Heart left ventricle (tissue), 13 donors: ENCODE measurements at regions not wholly inside any gene's neighbourhood (a gene's known extent, or its start where the extent isn't known, plus 50 kb on each side); places are given as distances from the start of the nearest gene placed in this dataset.

Experiments used
- CTCF ChIP-seq, 12 donors: fragments of 200-600 bp; sonication (generic) in 4 of 12; IDR thresholded peaks; one replicate each; pipeline versions ENCODE4 v1.5.0 to v1.8.0; 2018 to 2022; ENCODE audit warnings: antibody characterized with exemption in 12 of 12, mild to moderate bottlenecking in 5 of 12
- POLR2A ChIP-seq, 2 donors: fragments of 450-650 bp; IDR thresholded peaks; one replicate each; pipeline ENCODE4 v1.6.1; 2017; ENCODE audit warnings: antibody characterized with exemption in 2 of 2, mild to moderate bottlenecking in 2 of 2, moderate library complexity in 2 of 2
- donor health status: ischemic (EF 13 %, LVEDD 7.1; RV severe dilation, severe dysfunction).
- donor health status: DM: no; HTN: yes; CAD: no.
- donor health status: DM: no; HTN: no; CAD: no.
- donor health status: ischemic (EF 25% LVEDD 6.9; RV normal size, moderate dysfunction).
- donor health status: ischemic (EF 25% LVEDD 5.7; RV mildly dilated, moderate dysfunction).
- donor health status: ischemic (EF 35%, LVEDD 5.7; RV mildly dilated, moderate dysfunction).
- donor health status: nonischemic (EF 11% LVEDD 7.7; RV severe dilation, severe dysfunction).
- donor health status: DM: yes; HTN: yes; CAD: no.
- donor health status: PGD.
- donor health status: ischemic (EF 29% LVEDD 5.4; RV normal size, mild dysfunction).
- donor health status: nonischemic (EF 23%, LVEDD 6.1; RV moderate dilation, normal function).

- peak; percentile 31 to 66 (median 52) for TF ChIP-seq CTCF (IDR thresholded peaks at IDR 0.05)
- TF ChIP-seq POLR2A (IDR thresholded peaks at IDR 0.05), result no peak
Observed at GRCh38 chr17:5706577-5707210, 122.4 kb upstream of the NLRP1 start.
